ENCODE measurements at regions not wholly inside any gene's neighbourhood (a gene's known extent, or its start where the extent isn't known, plus 50 kb on each side); places are given as distances from the start of the nearest gene placed in this dataset.

DNA sequence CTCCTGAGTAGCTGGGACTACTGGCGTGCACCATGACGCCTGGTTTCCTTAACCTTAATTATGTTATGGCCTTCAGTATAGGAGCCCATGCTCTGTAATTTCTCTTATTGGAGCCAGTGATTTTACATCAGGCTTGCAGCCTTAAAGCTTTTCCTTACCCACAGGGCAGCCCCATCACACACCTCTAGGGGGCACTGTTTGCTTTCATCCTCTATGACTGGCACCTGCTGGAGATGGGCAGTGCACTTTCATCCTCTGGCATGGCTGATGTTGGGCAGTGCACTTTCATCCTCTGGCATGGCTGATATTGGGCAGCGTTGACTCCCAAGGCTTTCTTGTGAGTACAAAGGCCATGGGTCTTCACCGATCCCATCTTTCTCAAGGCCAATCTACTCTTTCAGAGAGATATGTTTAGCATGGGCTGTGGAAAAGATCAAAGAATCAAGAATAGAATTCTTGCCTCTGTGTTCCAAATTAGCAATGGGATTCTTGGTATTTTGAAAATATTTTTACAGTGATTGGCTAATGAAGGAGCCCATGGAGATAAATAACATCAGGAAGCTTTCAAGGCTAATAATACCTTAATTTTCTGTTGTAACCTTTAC lies 80.7 kb upstream of the MEX3C start:
- no peaks in the 10 kb centered on the region for H4K20me1 ChIP-seq (ENCODE audit: insufficient read depth, low read length)
- intact Hi-C loops (cut with micrococcal nuclease; ENCODE audit: unreplicated experiment), result loop anchor here (5.0 kb wide), 1 partner anchor 104 kb away; no protein-coding TSS in a partner anchor
- DNase-seq (ENCODE audit: low spot score), result peak; percentile 32
- BruUV-seq (replicated peaks), result no TSS peak
- H3K4me2 ChIP-seq (ENCODE audit: low read length), result no peak overlapping the region
- CTCF ChIA-PET (ENCODE audit: unreplicated experiment), result no interaction called here
- TF ChIP-seq, protein P1, sequence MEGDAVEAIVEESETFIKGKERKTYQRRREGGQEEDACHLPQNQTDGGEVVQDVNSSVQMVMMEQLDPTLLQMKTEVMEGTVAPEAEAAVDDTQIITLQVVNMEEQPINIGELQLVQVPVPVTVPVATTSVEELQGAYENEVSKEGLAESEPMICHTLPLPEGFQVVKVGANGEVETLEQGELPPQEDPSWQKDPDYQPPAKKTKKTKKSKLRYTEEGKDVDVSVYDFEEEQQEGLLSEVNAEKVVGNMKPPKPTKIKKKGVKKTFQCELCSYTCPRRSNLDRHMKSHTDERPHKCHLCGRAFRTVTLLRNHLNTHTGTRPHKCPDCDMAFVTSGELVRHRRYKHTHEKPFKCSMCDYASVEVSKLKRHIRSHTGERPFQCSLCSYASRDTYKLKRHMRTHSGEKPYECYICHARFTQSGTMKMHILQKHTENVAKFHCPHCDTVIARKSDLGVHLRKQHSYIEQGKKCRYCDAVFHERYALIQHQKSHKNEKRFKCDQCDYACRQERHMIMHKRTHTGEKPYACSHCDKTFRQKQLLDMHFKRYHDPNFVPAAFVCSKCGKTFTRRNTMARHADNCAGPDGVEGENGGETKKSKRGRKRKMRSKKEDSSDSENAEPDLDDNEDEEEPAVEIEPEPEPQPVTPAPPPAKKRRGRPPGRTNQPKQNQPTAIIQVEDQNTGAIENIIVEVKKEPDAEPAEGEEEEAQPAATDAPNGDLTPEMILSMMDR (conservative IDR thresholded peaks at IDR 0.05; ENCODE audit: low read length), result peak; percentile 73
- TF ChIP-seq EZH2phosphoT487 (IDR thresholded peaks at IDR 0.05; ENCODE audit: borderline replicate concordance, low read depth, low read length), result no peak
- no peak overlapping the region for H3K4me3 ChIP-seq (ENCODE audit: low read depth, low read length, poor library complexity, severe bottlenecking)
- no peaks in the 10 kb centered on the region for H3K79me2 ChIP-seq (ENCODE audit: insufficient read depth, low read depth, low read length)
- H3K9me3 ChIP-seq (ENCODE audit: low read length), result no peaks in the 10 kb centered on the region
- H3K27ac ChIP-seq (ENCODE audit: low read depth, low read length, poor library complexity, severe bottlenecking), result no peak overlapping the region
- no peaks in the 10 kb centered on the region for H3K9me2 ChIP-seq (ENCODE audit: insufficient read depth, low read length)
- POLR2A ChIA-PET, result interaction anchor here (1.1 kb wide), 1 partner anchor 11 kb away, joined by 3 read pairs; no protein-coding TSS in a partner anchor
- H3K36me3 ChIP-seq (ENCODE audit: insufficient read depth, low read length), result no peaks in the 10 kb centered on the region
- H2AFZ ChIP-seq (ENCODE audit: low read length), result no peak overlapping the region
- H3K4me1 ChIP-seq (ENCODE audit: insufficient read depth, low read length, poor library complexity, severe bottlenecking), result no peaks in the 10 kb centered on the region

DNA sequence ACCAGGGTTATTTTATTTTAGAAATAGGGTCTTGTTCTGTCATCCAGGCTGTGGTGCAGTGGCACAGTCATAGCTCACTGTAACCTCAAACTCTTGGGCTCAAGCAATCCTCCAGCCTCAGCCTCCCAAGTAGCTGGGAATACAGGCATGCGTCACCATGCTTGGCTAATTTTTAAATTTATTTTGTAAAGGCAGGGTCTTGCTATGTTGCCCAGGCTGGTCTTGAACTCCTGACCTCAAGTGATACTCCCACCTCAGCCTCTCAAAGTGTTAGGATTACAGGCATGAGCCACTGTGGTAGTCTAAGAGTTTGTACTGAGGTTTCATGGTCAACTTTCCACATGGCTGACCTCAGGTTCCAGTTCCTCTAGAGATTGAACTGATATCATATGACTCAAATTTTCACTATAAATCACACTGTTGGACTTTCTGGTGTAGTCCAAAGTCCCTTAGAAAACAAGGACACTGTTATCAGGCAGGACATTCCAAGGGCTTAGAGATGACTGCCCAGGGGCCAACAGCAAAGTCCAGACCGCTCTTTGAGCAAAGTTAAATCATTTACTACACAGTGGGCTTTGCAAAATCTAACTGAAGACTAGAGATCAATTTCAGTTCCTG lies 82.0 kb upstream of the MEX3C start:
- Histone ChIP-seq H2AFZ (ENCODE audit: low read length) (no peak overlapping the region), H3K4me2 (ENCODE audit: low read length) (no peak overlapping the region), H3K27ac (ENCODE audit: low read depth, low read length, poor library complexity, severe bottlenecking) (no peak overlapping the region), H3K4me3 (ENCODE audit: low read depth, low read length, poor library complexity, severe bottlenecking) (no peak overlapping the region), H4K20me1 (ENCODE audit: insufficient read depth, low read length) (no peaks in the 10 kb centered on the region), H3K9me3 (ENCODE audit: low read length) (no peaks in the 10 kb centered on the region), H3K9me2 (ENCODE audit: insufficient read depth, low read length) (no peaks in the 10 kb centered on the region), H3K79me2 (ENCODE audit: insufficient read depth, low read depth, low read length) (no peaks in the 10 kb centered on the region), H3K36me3 (ENCODE audit: insufficient read depth, low read length) (no peaks in the 10 kb centered on the region), H3K4me1 (ENCODE audit: insufficient read depth, low read length, poor library complexity, severe bottlenecking) (no peaks in the 10 kb centered on the region)
- ChIA-PET POLR2A (interaction anchor here (1.1 kb wide), 1 partner anchor 12 kb away, joined by 3 read pairs; no protein-coding TSS in a partner anchor), CTCF (ENCODE audit: unreplicated experiment) (no interaction called here)
- BruUV-seq (replicated peaks), result no TSS peak
- DNase-seq (ENCODE audit: low spot score), result peak; percentile 8
- intact Hi-C loops (cut with micrococcal nuclease; ENCODE audit: unreplicated experiment), result loop anchor here (5.0 kb wide), 1 partner anchor 103 kb away; no protein-coding TSS in a partner anchor
- no peak for TF ChIP-seq EZH2phosphoT487 (IDR thresholded peaks at IDR 0.05; ENCODE audit: borderline replicate concordance, low read depth, low read length)
- TF ChIP-seq, protein P1 (conservative IDR thresholded peaks at IDR 0.05; ENCODE audit: low read length), result no peak

Data from OCI-LY7 (cell line).